AML-193 (cell line): ENCODE measurements at regions not wholly inside any gene's neighbourhood (a gene's known extent, or its start where the extent isn't known, plus 50 kb on each side); places are given as distances from the start of the nearest gene placed in this dataset.
"Not testable (repeated sequence)": the region's sequence is repeated elsewhere in the genome, so short reads cannot be mapped to it uniquely, and the experiment has no call there.

Experiments
- DNase-seq, 2 experiments: peaks; one replicate each; lab custom pipeline; 2025; lab: John Stamatoyannopoulos, UW

GRCh38 chr7:85424298-85424697, 237.4 kb upstream of the SEMA3D start:
- DNase-seq, result no peak

- no peak for DNase-seq
Measured at GRCh38 chr7:85423209-85423895, 236.5 kb upstream of the SEMA3D start.

- DNase-seq, result no peak
Measured at GRCh38 chr7:85415743-85416142, 228.9 kb upstream of the SEMA3D start.

DNA sequence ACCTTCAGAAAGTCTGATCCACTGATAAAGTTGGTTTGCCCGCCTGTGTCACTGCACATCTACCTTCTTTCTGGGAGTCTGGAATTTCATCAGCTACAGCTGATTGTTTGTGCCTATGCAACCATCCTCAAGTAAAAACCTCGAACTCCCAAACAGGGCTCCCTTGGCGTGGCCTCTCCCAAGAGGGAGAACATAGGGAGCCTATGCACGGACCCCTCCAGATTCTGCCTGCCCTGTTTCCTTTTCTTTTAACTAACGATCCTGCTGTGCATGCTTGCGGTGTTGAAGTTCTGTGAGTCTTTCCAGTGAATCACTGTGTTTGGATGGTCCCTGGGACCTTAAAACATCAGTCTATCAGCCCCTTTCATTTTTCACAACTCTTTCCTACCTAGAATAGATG, 226.9 kb upstream of the SEMA3D start:
- no peak for DNase-seq

GRCh38 chr7:85412912-85413311, 226.1 kb upstream of the SEMA3D start:
- no peak for DNase-seq

GRCh38 chr7:85407391-85407790, 220.5 kb upstream of the SEMA3D start:
- DNase-seq, result no peak

DNA sequence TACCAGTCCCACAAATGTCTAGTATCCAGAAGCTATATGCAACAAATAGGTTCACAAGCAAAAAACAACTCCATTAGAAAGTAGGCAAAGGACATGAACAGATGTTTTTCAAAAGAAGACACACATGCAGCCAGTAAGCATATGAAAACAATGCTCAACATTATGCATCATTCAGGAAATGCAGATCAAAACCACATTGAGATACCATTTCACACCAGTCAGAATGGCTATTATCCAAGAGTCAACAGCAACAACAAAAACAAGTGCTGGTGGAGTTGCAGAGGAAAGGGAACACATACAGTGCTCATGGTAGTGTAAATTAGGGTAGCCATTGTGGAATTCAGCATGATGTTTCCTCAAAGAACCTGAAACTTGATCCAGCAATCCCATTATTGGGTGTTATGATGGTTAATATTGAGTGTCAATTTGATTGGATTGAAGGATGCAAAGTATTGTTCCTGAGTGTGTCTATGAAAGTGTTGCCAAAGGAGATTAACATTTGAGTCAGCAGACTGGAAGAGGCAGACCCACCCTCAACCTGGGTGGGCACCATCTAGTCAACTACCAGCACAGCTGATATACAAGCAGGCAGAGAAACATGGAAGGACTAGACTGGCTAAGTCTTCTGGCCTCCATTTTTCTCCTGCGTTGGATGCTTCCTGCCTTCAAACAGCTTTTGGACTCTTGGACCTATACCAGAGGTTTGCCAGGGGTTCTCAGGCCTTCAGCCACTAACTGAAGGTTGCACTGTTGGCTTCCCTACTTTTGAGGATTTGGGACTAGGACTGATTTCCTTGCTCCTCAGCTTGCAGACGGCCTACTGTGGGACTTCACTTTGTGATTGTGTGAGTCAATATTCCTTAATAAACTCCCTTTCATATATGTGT, 218.4 kb upstream of the SEMA3D start:
- DNase-seq, result no peak

DNA sequence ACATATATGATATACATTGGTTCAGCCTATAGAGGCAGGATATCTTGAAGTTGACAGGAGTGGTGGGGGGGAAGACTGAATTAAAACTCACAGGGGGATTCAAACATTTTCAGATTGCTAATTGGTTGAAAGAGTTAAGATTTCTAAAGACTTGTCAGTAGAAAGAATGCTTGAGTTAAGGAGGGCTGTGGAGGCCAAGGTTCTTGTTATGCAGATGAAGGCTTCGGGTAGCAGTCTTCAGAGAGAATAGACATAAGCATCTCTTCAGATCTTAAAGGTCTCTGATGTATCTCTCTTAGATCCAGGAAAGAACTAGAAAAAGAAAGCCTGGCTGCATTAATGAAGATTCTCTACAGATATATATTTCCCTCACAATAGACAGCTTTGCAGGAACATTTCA, 209.8 kb upstream of the SEMA3D start:
- no peak for DNase-seq

DNA sequence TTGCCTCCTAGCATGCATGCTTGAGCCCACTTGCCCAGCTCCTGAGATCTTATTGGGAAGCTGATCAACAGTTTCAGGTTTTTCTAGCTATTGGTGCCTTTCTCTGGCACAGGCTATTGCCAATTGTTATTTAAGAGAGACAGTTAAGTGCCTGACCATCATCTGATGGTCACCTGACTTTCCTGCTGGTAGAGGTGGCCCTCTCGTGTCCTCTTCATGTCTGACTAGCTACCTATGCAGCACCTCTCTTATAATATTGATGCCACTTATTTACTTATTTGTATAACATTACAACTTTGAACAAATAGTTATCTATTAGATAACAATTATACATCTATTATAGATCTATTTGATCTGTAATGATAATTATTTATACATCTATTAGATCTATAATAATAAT, 205.9 kb upstream of the SEMA3D start:
- DNase-seq, result no peak

DNA sequence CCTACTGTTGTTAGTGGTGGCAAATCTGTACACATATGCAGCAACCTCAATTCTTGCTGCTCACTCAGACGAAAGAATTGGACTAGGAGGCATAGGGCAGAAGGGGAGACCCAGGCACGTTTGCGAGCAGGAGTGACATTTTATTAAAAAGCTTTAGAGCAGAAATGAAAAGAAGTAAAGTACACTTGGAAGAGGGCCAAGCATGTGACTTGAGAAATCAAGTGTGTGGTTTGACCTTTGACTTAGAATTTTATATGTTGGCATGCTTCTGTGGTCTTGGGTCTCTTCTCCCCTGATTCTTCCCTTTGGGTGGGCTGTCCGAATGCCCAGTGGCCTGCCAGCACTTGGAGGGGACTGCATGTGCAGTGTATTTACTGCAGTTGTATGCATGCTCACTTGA, 205.5 kb upstream of the SEMA3D start:
- no peak for DNase-seq

DNA sequence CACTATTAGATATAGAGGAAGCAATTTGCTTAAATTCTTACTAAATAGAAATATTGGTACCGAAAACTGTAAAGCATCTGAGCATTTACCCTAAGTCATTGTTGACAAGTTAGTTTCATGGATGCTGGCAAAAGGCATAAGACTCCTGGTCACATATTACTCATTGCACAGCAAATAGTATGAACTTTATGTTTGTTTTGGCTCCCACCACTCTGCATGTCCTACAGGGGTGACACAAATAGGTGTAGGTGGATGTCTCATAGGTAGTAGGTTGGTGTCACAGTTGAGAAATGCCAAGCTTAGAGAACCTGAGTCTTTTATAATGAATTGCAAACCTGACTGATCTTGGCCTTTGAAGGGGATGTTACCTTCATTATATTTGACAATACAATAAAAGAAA, 199.6 kb upstream of the SEMA3D start:
- DNase-seq, result no peak

DNA sequence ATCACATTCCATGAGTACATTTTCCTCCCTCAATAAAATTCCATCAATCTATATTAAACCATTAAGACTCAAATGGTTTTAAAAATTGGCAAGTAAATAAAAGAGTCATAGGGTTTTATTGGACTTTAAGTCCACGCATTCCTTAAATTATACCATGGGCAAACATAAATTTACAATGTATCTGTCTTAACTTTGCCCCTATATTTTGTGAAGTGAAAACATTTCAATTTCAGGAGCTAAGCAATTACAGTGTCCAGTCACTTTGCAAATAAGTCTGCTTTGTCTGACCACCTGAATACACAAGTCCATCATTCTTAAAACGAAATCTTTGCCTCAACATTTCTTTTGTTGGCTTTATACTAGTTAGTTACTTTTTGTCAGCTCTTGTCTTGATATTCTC, 197.5 kb upstream of the SEMA3D start:
- DNase-seq, result no peak

DNA sequence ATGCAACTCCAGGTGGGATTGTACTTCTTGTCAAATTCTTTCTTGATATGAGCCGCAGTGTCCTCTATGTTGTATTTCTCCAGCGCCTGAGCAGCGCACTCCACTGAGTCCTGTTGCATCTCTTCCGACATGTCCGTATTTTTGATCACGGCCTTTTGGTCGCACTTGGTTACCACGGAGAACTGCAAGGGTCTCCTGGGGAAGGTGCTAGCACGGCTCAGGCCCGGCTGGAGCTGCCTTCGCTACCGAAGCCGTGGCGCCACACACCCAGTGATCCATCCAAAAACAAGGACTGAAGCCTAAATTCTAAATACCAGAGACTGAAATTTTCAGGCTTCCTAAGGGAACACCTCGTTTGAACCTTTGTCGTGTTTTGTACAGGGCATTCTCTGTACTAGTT, 194.4 kb upstream of the SEMA3D start:
- DNase-seq, result no peak

GRCh38 chr7:85376589-85376988, 189.7 kb upstream of the SEMA3D start:
- DNase-seq, result no peak

- no peak for DNase-seq
Measured at GRCh38 chr7:85356916-85357315, 170.1 kb upstream of the SEMA3D start.

DNA sequence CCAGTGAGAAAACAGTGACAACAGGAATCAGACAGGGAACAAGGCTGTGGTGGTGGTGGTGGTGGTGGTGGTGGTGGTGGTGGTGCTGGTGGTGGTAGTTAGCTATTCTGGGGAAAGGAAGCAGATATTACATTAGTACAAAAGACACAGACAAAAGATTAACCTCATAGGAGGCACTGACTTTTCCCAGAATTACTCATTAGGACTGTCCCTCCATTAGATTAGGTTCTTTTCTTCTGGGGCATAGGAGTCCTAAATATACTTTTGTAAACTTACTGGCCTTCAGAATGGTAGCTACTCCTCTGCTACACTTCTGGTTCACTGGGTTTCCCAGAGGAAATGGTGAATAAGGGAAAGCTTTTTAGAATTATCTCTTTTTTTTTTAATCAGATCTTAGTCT, 156.6 kb upstream of the SEMA3D start:
- DNase-seq, result no peak

DNA sequence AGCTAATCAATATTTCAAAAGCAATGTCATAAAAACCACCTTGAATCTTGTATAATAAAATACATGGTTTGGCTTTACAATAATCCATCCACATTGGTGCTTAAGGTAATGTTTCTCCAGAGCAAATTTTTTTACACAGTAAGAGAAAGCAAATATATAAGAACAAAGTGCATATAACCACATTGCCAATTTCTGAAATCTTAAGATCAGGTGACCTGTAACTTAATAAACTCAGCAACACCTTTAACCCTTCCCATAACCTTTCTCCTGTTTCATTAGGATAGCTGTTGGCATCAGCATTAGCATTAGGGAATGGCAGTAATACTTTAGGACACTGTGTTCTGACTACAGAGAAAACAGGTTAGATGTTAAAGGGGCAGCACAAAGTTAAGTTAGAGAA, 155.9 kb upstream of the SEMA3D start:
- DNase-seq, result no peak

- no peak for DNase-seq
Measured at GRCh38 chr7:85341973-85342372, 155.1 kb upstream of the SEMA3D start.

DNA sequence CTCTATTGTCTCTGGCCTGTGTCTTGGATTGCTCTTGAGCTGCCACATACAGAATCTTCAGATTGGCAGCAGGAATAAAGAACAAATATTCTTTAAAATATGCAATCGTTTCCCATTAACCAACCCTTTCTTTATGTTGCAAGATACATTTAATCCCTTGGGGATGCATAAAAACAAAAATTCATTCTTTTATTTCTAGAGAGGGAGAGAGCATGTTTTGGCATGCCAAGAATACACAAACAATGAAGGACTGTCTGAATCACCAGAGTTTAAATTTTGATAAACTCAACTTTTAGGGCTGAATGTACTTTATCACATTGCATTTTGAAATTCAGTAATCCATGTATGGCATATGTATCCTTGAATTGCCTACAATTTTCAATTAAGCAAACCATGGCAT, 154.3 kb upstream of the SEMA3D start:
- DNase-seq, result no peak

DNA sequence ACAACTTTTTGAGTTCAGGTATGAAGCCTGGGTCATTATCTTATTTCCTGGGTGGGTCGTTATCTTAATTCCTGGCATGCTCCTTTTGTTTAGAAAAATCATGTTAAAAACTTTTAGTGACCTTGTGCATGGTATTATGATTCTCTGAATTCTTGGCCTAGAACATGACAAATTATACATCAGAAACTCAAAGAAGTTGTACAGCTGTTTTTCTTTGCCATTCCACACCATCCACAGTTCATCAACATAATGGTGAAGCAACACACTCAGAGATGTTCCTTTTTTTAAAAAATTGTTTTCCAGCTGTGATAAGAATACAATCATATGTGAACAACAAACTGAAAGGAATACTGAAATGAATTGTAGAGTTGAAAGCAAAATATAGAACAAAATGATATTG, 149.2 kb upstream of the SEMA3D start:
- no peak for DNase-seq

DNA sequence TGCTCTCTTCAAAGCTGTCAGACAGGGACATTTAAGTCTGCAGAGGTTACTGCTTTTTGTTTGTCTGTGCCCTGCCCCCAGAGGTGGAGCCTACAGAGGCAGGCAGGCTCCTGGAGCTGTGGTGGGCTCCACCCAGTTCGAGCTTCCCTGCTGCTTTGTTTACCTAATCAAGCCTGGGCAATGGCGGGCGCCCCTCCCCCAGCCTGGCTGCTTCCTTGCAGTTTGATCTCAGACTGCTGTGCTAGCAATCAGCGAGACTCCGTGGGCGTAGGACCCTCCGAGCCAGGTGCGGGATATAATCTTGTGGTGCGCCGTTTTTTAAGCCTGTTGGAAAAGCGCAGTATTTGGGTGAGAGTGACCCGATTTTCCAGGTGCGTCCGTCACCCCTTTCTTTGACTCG, 148.3 kb upstream of the SEMA3D start:
- not testable (repeated sequence) for DNase-seq

DNA sequence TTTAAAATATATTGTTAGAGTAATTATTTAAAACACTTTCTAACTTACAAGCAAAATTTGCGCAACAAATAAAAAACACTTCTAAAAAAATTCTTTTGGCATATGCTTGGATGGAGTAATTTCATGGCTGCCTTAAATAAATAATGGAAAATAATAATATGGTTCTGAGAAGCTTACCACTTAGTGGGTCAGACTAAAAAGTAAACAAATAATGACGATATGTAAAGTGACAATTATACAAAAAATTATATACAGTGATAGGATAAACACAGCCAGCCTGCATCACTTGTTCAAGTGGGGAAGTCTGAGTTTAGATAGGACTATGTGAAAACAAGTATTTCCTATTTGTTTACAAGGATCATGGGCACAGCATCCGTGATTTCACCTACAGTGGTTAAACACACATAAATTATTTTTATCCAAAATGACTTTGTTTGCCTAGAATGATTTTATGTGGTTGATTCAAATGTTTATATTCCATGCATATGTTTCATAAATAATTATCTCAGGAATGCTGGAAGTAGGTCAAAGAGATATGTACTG, 141.7 kb upstream of the SEMA3D start:
- no peak for DNase-seq

DNA sequence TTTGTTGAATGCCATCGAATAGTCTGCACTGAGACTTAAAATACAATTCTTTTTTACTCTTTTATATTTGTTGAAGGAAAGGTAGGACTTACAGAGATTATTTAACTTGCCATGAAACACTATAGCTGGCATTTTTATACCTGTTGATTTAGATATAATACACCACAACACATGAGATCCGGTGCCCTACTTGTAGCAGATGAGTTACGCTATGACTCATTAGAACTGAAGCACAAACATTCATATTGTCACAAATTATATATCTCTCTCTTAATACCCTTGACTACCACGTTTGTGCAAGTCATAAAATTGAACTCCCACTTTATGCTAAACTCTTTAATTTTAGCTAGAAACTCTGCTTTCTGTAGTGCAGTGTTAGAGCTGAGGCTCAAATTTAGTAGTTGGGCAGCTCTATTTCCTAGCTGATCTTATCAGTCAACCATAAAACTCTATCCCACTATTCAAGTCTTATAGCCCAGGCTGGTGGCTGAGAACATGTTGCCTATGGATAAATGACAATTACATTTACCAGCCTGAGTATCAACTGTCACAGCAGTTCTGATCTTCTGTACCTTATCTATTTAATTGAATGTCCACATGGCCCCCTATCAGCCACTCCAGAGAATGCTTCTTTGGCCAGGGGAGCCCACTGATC, 137.4 kb upstream of the SEMA3D start:
- DNase-seq, result no peak
